Astrocyte of the cerebellum (primary cell): ENCODE measurements at regions not wholly inside any gene's neighbourhood (a gene's known extent, or its start where the extent isn't known, plus 50 kb on each side); places are given as distances from the start of the nearest gene placed in this dataset.

Experiments
- DNase-seq: peaks from one replicate; pipeline ENCODE4 v3.0.0-alpha.2; 2011; ENCODE audit warnings: low read depth
- H3K4me3 ChIP-seq: 2 replicates; pipeline ENCODE4 v1.5.1; 2011; ENCODE audit warnings: mild to moderate bottlenecking, low read depth, low read length, moderate library complexity
- in situ Hi-C: cut with HindIII; loops from 2 replicates; pipeline ENCODE4 v1.10.0; 2017; ENCODE audit warnings: low sequenced_read_pairs
- TF ChIP-seq, protein P1 (sequence below): IDR thresholded peaks from 2 replicates; pipeline ENCODE4 v1.5.1; 2012; ENCODE audit warnings: low read length, low read depth, moderate library complexity, mild to moderate bottlenecking; ENCODE audit errors: missing control alignments

GRCh38 chr13:84265257-84265764 lies 383.0 kb upstream of the SLITRK1 start:
- TF ChIP-seq, protein P1, sequence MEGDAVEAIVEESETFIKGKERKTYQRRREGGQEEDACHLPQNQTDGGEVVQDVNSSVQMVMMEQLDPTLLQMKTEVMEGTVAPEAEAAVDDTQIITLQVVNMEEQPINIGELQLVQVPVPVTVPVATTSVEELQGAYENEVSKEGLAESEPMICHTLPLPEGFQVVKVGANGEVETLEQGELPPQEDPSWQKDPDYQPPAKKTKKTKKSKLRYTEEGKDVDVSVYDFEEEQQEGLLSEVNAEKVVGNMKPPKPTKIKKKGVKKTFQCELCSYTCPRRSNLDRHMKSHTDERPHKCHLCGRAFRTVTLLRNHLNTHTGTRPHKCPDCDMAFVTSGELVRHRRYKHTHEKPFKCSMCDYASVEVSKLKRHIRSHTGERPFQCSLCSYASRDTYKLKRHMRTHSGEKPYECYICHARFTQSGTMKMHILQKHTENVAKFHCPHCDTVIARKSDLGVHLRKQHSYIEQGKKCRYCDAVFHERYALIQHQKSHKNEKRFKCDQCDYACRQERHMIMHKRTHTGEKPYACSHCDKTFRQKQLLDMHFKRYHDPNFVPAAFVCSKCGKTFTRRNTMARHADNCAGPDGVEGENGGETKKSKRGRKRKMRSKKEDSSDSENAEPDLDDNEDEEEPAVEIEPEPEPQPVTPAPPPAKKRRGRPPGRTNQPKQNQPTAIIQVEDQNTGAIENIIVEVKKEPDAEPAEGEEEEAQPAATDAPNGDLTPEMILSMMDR, result no peak
- H3K4me3 ChIP-seq, result no peak overlapping the region
- in situ Hi-C loops, result no loop called here
- no peak for DNase-seq

DNA sequence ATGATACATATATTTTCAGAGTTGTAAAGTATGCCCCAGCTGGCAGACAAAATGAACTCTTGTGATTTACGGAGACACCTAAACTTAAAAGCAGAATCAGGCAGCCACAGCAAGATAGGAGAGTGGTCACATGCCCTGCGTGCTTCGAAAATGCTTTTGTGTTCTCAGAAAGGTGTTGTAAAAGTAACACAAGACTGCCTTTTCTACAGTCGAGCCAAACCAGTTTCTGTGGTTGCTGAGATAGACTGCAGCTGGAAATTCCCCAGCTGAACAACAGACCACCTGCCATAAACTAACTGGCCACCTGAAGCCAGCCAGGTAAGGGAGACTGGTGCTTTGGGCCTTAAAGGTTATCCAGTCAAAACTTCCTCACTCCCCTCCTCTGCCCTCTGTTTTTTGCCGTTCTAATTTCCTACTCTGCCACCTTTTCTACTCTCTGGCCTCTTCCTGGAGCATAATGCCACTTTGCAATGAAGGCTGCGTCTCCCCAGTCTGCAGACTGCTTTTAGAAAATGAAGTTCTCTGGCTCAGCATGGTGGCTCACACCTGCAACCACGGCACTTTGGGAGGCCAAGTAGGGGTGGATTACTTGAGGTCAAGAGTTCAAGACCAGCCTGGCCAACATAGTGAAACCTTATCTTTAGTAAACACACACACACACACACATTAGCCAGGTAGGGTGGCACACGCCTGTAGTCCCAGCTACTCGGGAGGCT lies 381.2 kb upstream of the SLITRK1 start:
- no peak for DNase-seq
- TF ChIP-seq, protein P1, result no peak
- in situ Hi-C loops, result no loop called here
- H3K4me3 ChIP-seq, result no peak overlapping the region

- in situ Hi-C loops, result no loop called here
- no peak for DNase-seq
- H3K4me3 ChIP-seq, result no peak overlapping the region
- TF ChIP-seq, protein P1, result no peak
Measured at GRCh38 chr13:84255226-84255797, 373.0 kb upstream of the SLITRK1 start.

DNA sequence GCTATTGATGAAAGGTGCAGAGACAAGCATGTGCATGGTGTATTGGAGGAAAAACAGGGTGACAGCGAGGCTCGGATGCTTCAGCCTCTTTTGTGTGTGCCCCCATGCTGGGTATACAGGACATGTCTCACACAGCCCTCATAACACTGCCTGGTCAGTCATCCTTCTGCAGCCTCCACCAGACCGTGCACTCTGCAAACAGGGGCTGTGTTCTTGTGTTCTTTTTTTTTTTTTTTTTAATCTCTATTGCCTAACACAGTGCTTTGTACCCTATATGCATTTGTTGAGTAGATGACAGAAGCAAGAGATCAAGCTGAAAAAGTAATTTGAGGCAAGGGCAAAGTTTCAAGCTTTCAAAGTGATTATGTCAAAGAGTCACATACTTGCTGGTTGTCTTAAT lies 367.2 kb upstream of the SLITRK1 start:
- in situ Hi-C loops, result no loop called here
- TF ChIP-seq, protein P1, result no peak
- DNase-seq, result no peak

DNA sequence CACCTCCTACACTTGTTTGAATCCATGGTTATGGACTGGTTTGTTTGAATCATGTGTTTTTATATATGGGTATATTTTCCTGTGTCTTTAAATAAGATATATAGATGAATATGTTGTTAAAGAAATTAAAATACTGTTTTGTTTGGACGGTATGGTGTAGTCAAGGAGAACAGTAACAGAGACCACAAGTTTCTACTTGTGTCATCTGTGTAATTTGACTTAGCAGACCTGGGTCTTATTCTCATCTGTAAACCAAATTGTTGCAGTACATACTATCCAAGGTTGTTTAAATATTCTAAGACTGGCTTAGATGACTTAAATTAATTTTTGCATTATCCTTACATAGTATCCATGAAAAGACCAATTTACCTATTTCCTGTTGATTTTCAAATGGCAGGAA lies 361.1 kb upstream of the SLITRK1 start:
- no peak for DNase-seq
- TF ChIP-seq, protein P1, result no peak
- in situ Hi-C loops, result no loop called here
- H3K4me3 ChIP-seq, result no peak overlapping the region

More for the DNA sequence above, 367.2 kb upstream of the SLITRK1 start:
- no peak overlapping the region for H3K4me3 ChIP-seq

- no peak overlapping the region for H3K4me3 ChIP-seq
- TF ChIP-seq, protein P1, result no peak
- in situ Hi-C loops, result no loop called here
- no peak for DNase-seq
Measured at GRCh38 chr13:84239032-84239431, 356.8 kb upstream of the SLITRK1 start.
